ENCODE measurements at regions not wholly inside any gene's neighbourhood (a gene's known extent, or its start where the extent isn't known, plus 50 kb on each side); places are given as distances from the start of the nearest gene placed in this dataset.

- no peak for DNase-seq (ENCODE audit: low read depth in 2 of 3, low spot score in 1 of 3)
These were observed 137.6 kb upstream of the TMEM72 start for GRCh38 chr10:44773565-44773964.

GRCh38 chr10:44774676-44775401 is 136.3 kb upstream of the TMEM72 start:
- DNase-seq (ENCODE audit: low read depth in 2 of 3, low spot score in 1 of 3), result no peak

GRCh38 chr10:44775402-44775741 is 135.8 kb upstream of the TMEM72 start:
- no peak for DNase-seq (ENCODE audit: low read depth in 2 of 3, low spot score in 1 of 3)

- no peak for DNase-seq (ENCODE audit: low read depth in 2 of 3, low spot score in 1 of 3)
These were observed 135.0 kb upstream of the TMEM72 start for GRCh38 chr10:44776181-44776580.

- no peak for DNase-seq (ENCODE audit: low read depth in 2 of 3, low spot score in 1 of 3)
These were observed 131.6 kb upstream of the TMEM72 start for GRCh38 chr10:44779511-44779910.

- no peak for DNase-seq (ENCODE audit: low read depth in 2 of 3, low spot score in 1 of 3)
These were observed 130.7 kb upstream of the TMEM72 start for GRCh38 chr10:44780426-44780825.

- no peak for DNase-seq (ENCODE audit: low read depth in 2 of 3, low spot score in 1 of 3)
These were observed 130.0 kb upstream of the TMEM72 start for GRCh38 chr10:44781131-44781530.

- no peak for DNase-seq (ENCODE audit: low read depth in 2 of 3, low spot score in 1 of 3)
These were observed 124.8 kb upstream of the TMEM72 start for GRCh38 chr10:44786286-44786850.

- DNase-seq (ENCODE audit: low read depth in 2 of 3, low spot score in 1 of 3), result no peak
These were observed 123.6 kb upstream of the TMEM72 start for GRCh38 chr10:44787480-44788075.

GRCh38 chr10:44788147-44789129 is 122.7 kb upstream of the TMEM72 start:
- no peak for DNase-seq (ENCODE audit: low read depth in 2 of 3, low spot score in 1 of 3)

GRCh38 chr10:44792119-44792775 is 118.9 kb upstream of the TMEM72 start:
- DNase-seq (ENCODE audit: low read depth in 2 of 3, low spot score in 1 of 3), result no peak

GRCh38 chr10:44799966-44800365 is 111.2 kb upstream of the TMEM72 start:
- DNase-seq (ENCODE audit: low read depth in 2 of 3, low spot score in 1 of 3), result no peak

GRCh38 chr10:44801383-44802327 is 109.5 kb upstream of the TMEM72 start:
- DNase-seq (ENCODE audit: low read depth in 2 of 3, low spot score in 1 of 3), result no peak

- DNase-seq (ENCODE audit: low read depth in 2 of 3, low spot score in 1 of 3), result no peak
These were observed 107.3 kb upstream of the TMEM72 start for GRCh38 chr10:44803862-44804261.

- no peak for DNase-seq (ENCODE audit: low read depth in 2 of 3, low spot score in 1 of 3)
These were observed 106.5 kb upstream of the TMEM72 start for GRCh38 chr10:44804661-44805060.

- no peak for DNase-seq (ENCODE audit: low read depth in 2 of 3, low spot score in 1 of 3)
These were observed 105.5 kb upstream of the TMEM72 start for GRCh38 chr10:44805466-44806210.

GRCh38 chr10:44806950-44807349 is 104.2 kb upstream of the TMEM72 start:
- no peak for DNase-seq (ENCODE audit: low read depth in 2 of 3, low spot score in 1 of 3)

- DNase-seq (ENCODE audit: low read depth in 2 of 3, low spot score in 1 of 3), result no peak
These were observed 103.7 kb upstream of the TMEM72 start for GRCh38 chr10:44807451-44807850.

GRCh38 chr10:44809647-44810046 is 101.5 kb upstream of the TMEM72 start:
- DNase-seq (ENCODE audit: low read depth in 2 of 3, low spot score in 1 of 3), result no peak

All from stimulated activated CD4-positive, alpha-beta T cell treated with anti-CD3 and anti-CD28 coated beads, Interleukin-12 subunit alpha, Interleukin-12 subunit beta, amount 100 ng/mL, for 48 hours (primary cell).